IPS DF 6.9 (cell line): ENCODE measurements at regions not wholly inside any gene's neighbourhood (a gene's known extent, or its start where the extent isn't known, plus 50 kb on each side); places are given as distances from the start of the nearest gene placed in this dataset.

Experiments
- DNase-seq: peaks from one replicate; pipeline ENCODE4 v3.0.0-alpha.2; 2013; ENCODE audit warnings: low read depth, low spot score
- H3K27ac ChIP-seq: one replicate; pipeline ENCODE4 v1.5.1; 2013; ENCODE audit warnings: low read length, control low read depth
- H3K27me3 ChIP-seq: 2 replicates; pipeline ENCODE4 v1.6.1; 2013; ENCODE audit warnings: mild to moderate bottlenecking, low read length; ENCODE audit not compliant: control insufficient read depth, insufficient read depth
- H3K36me3 ChIP-seq: 2 replicates; pipeline ENCODE4 v1.6.1; 2013; ENCODE audit warnings: low read length; ENCODE audit not compliant: control insufficient read depth, insufficient read depth
- H3K4me1 ChIP-seq: 2 replicates; pipeline ENCODE4 v1.6.1; 2013; ENCODE audit warnings: low read length; ENCODE audit not compliant: control insufficient read depth, insufficient read depth
- H3K4me3 ChIP-seq: 2 replicates; pipeline ENCODE4 v1.5.1; 2013; ENCODE audit warnings: mild to moderate bottlenecking, low read length
- H3K9me3 ChIP-seq: 2 replicates; pipeline ENCODE4 v1.6.1; 2013; ENCODE audit warnings: low read length, inconsistent platforms; ENCODE audit not compliant: control insufficient read depth, insufficient read depth
- WGBS: extraction: QIAGEN DNeasy Blood & Tissue Kit; methylation state at CpG from one replicate; pipeline ENCODE4 v1.1.7; 2013; ENCODE audit warnings: mixed read lengths, missing lambda C conversion rate; ENCODE audit not compliant: insufficient read length, insufficient coverage; 5-methylcytosine and 5-hydroxymethylcytosine counted together

- H3K27me3 ChIP-seq = no peaks in the 10 kb centered on the region; the same call in 1 of the 2 replicates
- no CpG with 5 or more reads among the region's 8 CpGs for WGBS
- DNase-seq = no peak
- no peaks in the 10 kb centered on the region for H3K36me3 ChIP-seq
- no peaks in the 10 kb centered on the region for H3K9me3 ChIP-seq
- no peak overlapping the region for H3K27ac ChIP-seq
- H3K4me3 ChIP-seq = no peak overlapping the region
- peaks cover 7% of the 10 kb centered on the region for H3K4me1 ChIP-seq
Observed at GRCh38 chr15:93239591-93239990, 150.6 kb upstream of the RGMA start.

GRCh38 chr15:93238641-93239040 lies 149.6 kb upstream of the RGMA start:
- 100% methylated on average over 1 of the region's 8 CpGs for WGBS

GRCh38 chr15:93235926-93236780 lies 147.1 kb upstream of the RGMA start:
- Histone ChIP-seq H3K27me3 (no peaks in the 10 kb centered on the region; the same call in 1 of the 2 replicates), H3K9me3 (no peaks in the 10 kb centered on the region), H3K36me3 (no peaks in the 10 kb centered on the region), H3K27ac (no peak overlapping the region), H3K4me1 (peaks cover 3% of the 10 kb centered on the region), H3K4me3 (no peak overlapping the region)
- DNase-seq = no peak
- no CpG with 5 or more reads among the region's 17 CpGs for WGBS

More at GRCh38 chr15:93238641-93239040, 149.6 kb upstream of the RGMA start:
- no peak overlapping the region for H3K4me3 ChIP-seq
- H3K4me1 ChIP-seq = peaks cover 7% of the 10 kb centered on the region
- H3K27ac ChIP-seq = no peak overlapping the region
- DNase-seq = no peak
- H3K9me3 ChIP-seq = no peaks in the 10 kb centered on the region
- H3K27me3 ChIP-seq = no peaks in the 10 kb centered on the region; the same call in 1 of the 2 replicates
- H3K36me3 ChIP-seq = no peaks in the 10 kb centered on the region

GRCh38 chr15:93235269-93235668 lies 146.3 kb upstream of the RGMA start:
- WGBS = no CpG with 5 or more reads among the region's 5 CpGs
- Histone ChIP-seq H3K4me1 (peaks cover 3% of the 10 kb centered on the region; the same call in 1 of the 2 replicates), H3K36me3 (no peaks in the 10 kb centered on the region), H3K27ac (no peak overlapping the region), H3K9me3 (no peaks in the 10 kb centered on the region), H3K4me3 (no peak overlapping the region), H3K27me3 (no peaks in the 10 kb centered on the region)
- no peak for DNase-seq

GRCh38 chr15:93233710-93234109 lies 144.7 kb upstream of the RGMA start:
- H3K27me3 ChIP-seq = no peaks in the 10 kb centered on the region
- WGBS = no CpG with 5 or more reads among the region's 4 CpGs

GRCh38 chr15:93232845-93233244 lies 143.8 kb upstream of the RGMA start:
- DNase-seq = no peak
- Histone ChIP-seq H3K4me3 (no peak overlapping the region), H3K4me1 (peaks cover 3% of the 10 kb centered on the region; the same call in 1 of the 2 replicates), H3K36me3 (no peaks in the 10 kb centered on the region), H3K27ac (no peak overlapping the region), H3K27me3 (no peaks in the 10 kb centered on the region), H3K9me3 (no peaks in the 10 kb centered on the region)
- WGBS = no CpG with 5 or more reads among the region's 8 CpGs

More at GRCh38 chr15:93233710-93234109, 144.7 kb upstream of the RGMA start:
- H3K4me1 ChIP-seq = peaks cover 3% of the 10 kb centered on the region; the same call in 1 of the 2 replicates
- no peak overlapping the region for H3K27ac ChIP-seq
- no peak overlapping the region for H3K4me3 ChIP-seq
- H3K9me3 ChIP-seq = no peaks in the 10 kb centered on the region
- H3K36me3 ChIP-seq = no peaks in the 10 kb centered on the region
- DNase-seq = no peak

- no CpG with 5 or more reads among the region's 6 CpGs for WGBS
- Histone ChIP-seq H3K9me3 (no peaks in the 10 kb centered on the region), H3K36me3 (no peaks in the 10 kb centered on the region), H3K27ac (no peak overlapping the region), H3K4me3 (no peak overlapping the region), H3K27me3 (no peaks in the 10 kb centered on the region), H3K4me1 (peaks cover 3% of the 10 kb centered on the region; the same call in 1 of the 2 replicates)
- no peak for DNase-seq
Observed at GRCh38 chr15:93231994-93232393, 143.0 kb upstream of the RGMA start.

- no peak for DNase-seq
Observed at GRCh38 chr15:93231261-93231925, 142.4 kb upstream of the RGMA start.

GRCh38 chr15:93228546-93228945 lies 139.5 kb upstream of the RGMA start:
- no CpG with 5 or more reads among the region's 3 CpGs for WGBS
- H3K27ac ChIP-seq = no peak overlapping the region

More at GRCh38 chr15:93231261-93231925, 142.4 kb upstream of the RGMA start:
- Histone ChIP-seq H3K27ac (no peak overlapping the region), H3K4me1 (peaks cover 3% of the 10 kb centered on the region; the same call in 1 of the 2 replicates), H3K4me3 (no peak overlapping the region), H3K36me3 (no peaks in the 10 kb centered on the region), H3K27me3 (no peaks in the 10 kb centered on the region), H3K9me3 (no peaks in the 10 kb centered on the region)
- WGBS = no CpG with 5 or more reads among the region's 2 CpGs

GRCh38 chr15:93223803-93224202 lies 134.8 kb upstream of the RGMA start:
- H3K4me1 ChIP-seq = no peaks in the 10 kb centered on the region
- no peak overlapping the region for H3K27ac ChIP-seq
- no CpG with 5 or more reads among the region's 7 CpGs for WGBS
- no peaks in the 10 kb centered on the region for H3K36me3 ChIP-seq
- no peak for DNase-seq
- no peaks in the 10 kb centered on the region for H3K27me3 ChIP-seq
- H3K9me3 ChIP-seq = no peaks in the 10 kb centered on the region
- H3K4me3 ChIP-seq = no peak overlapping the region

More at GRCh38 chr15:93228546-93228945, 139.5 kb upstream of the RGMA start:
- Histone ChIP-seq H3K27me3 (no peaks in the 10 kb centered on the region), H3K4me3 (no peak overlapping the region), H3K4me1 (no peaks in the 10 kb centered on the region), H3K9me3 (no peaks in the 10 kb centered on the region), H3K36me3 (no peaks in the 10 kb centered on the region)
- DNase-seq = no peak
